ENCODE measurements at regions not wholly inside any gene's neighbourhood (a gene's known extent, or its start where the extent isn't known, plus 50 kb on each side); places are given as distances from the start of the nearest gene placed in this dataset.

GRCh38 chr21:38671773-38672172 is 134.0 kb upstream of the ETS2 start:
- no peaks in the 10 kb centered on the region for H3K9me3 ChIP-seq (ENCODE audit: control insufficient read depth, insufficient read depth, low read length)
- H3K4me1 ChIP-seq (ENCODE audit: control insufficient read depth, low read length), result no peaks in the 10 kb centered on the region
- H3K27ac ChIP-seq (ENCODE audit: low read depth, low read length), result no peak overlapping the region
- no peaks in the 10 kb centered on the region for H3F3A ChIP-seq (ENCODE audit: control insufficient read depth, insufficient read depth)
- TF ChIP-seq CTCF (IDR thresholded peaks at IDR 0.05; ENCODE audit: low read depth, low read length, poor library complexity, severe bottlenecking) (no peak), EZH2phosphoT487 (IDR thresholded peaks at IDR 0.05; ENCODE audit: borderline replicate concordance, low read length) (no peak)
- H3K36me3 ChIP-seq (ENCODE audit: control insufficient read depth, low read length), result no peaks in the 10 kb centered on the region
- no peaks in the 10 kb centered on the region for H3K79me2 ChIP-seq (ENCODE audit: control insufficient read depth, low read length)
- no peak overlapping the region for H3K4me3 ChIP-seq (ENCODE audit: low read length)
- H3K27me3 ChIP-seq (ENCODE audit: control insufficient read depth, low read length), result 0 out of 2 replicates have a peak, but pooled peaks cover 4% of the 10 kb centered on the region
- H3K4me2 ChIP-seq (ENCODE audit: low read length), result no peak overlapping the region
- H4K20me1 ChIP-seq (ENCODE audit: control insufficient read depth, insufficient read depth, low read depth, low read length), result no peaks in the 10 kb centered on the region
- H3K9me2 ChIP-seq (replicated peaks; ENCODE audit: control insufficient read depth, low read length), result no peaks in the 10 kb centered on the region

GRCh38 chr21:38675182-38675824 is 130.4 kb upstream of the ETS2 start:
- H3K4me3 ChIP-seq (ENCODE audit: low read length), result no peak overlapping the region
- H3K27ac ChIP-seq (ENCODE audit: low read depth, low read length), result no peak overlapping the region
- H3K9me2 ChIP-seq (replicated peaks; ENCODE audit: control insufficient read depth, low read length), result no peaks in the 10 kb centered on the region
- H3F3A ChIP-seq (ENCODE audit: control insufficient read depth, insufficient read depth), result no peaks in the 10 kb centered on the region
- no peaks in the 10 kb centered on the region for H3K79me2 ChIP-seq (ENCODE audit: control insufficient read depth, low read length)
- TF ChIP-seq CTCF (IDR thresholded peaks at IDR 0.05; ENCODE audit: low read depth, low read length, poor library complexity, severe bottlenecking), result no peak
- TF ChIP-seq EZH2phosphoT487 (IDR thresholded peaks at IDR 0.05; ENCODE audit: borderline replicate concordance, low read length), result no peak
- no peaks in the 10 kb centered on the region for H3K9me3 ChIP-seq (ENCODE audit: control insufficient read depth, insufficient read depth, low read length)
- no peak overlapping the region for H3K4me2 ChIP-seq (ENCODE audit: low read length)
- no peaks in the 10 kb centered on the region for H4K20me1 ChIP-seq (ENCODE audit: control insufficient read depth, insufficient read depth, low read depth, low read length)
- H3K36me3 ChIP-seq (ENCODE audit: control insufficient read depth, low read length), result no peaks in the 10 kb centered on the region
- H3K27me3 ChIP-seq (ENCODE audit: control insufficient read depth, low read length), result peaks cover 6% of the 10 kb centered on the region; the same call in 1 of the 2 replicates
- H3K4me1 ChIP-seq (ENCODE audit: control insufficient read depth, low read length), result no peaks in the 10 kb centered on the region

GRCh38 chr21:38678827-38679226 is 126.9 kb upstream of the ETS2 start:
- Histone ChIP-seq H3K27me3 (ENCODE audit: control insufficient read depth, low read length) (peaks cover 10% of the 10 kb centered on the region; the same call in 1 of the 2 replicates), H3K4me2 (ENCODE audit: low read length) (no peak overlapping the region)

More at GRCh38 chr21:38678827-38679226, 126.9 kb upstream of the ETS2 start:
- H3K27ac ChIP-seq (ENCODE audit: low read depth, low read length), result no peak overlapping the region
- no peaks in the 10 kb centered on the region for H3K36me3 ChIP-seq (ENCODE audit: control insufficient read depth, low read length)
- TF ChIP-seq EZH2phosphoT487 (IDR thresholded peaks at IDR 0.05; ENCODE audit: borderline replicate concordance, low read length) (no peak), CTCF (IDR thresholded peaks at IDR 0.05; ENCODE audit: low read depth, low read length, poor library complexity, severe bottlenecking) (no peak)
- no peak overlapping the region for H3K4me3 ChIP-seq (ENCODE audit: low read length)
- H3F3A ChIP-seq (ENCODE audit: control insufficient read depth, insufficient read depth), result no peaks in the 10 kb centered on the region
- no peaks in the 10 kb centered on the region for H3K79me2 ChIP-seq (ENCODE audit: control insufficient read depth, low read length)
- H4K20me1 ChIP-seq (ENCODE audit: control insufficient read depth, insufficient read depth, low read depth, low read length), result no peaks in the 10 kb centered on the region
- no peaks in the 10 kb centered on the region for H3K9me2 ChIP-seq (replicated peaks; ENCODE audit: control insufficient read depth, low read length)
- no peaks in the 10 kb centered on the region for H3K9me3 ChIP-seq (ENCODE audit: control insufficient read depth, insufficient read depth, low read length)
- H3K4me1 ChIP-seq (ENCODE audit: control insufficient read depth, low read length), result no peaks in the 10 kb centered on the region

All from DOHH2 (cell line).